Dedifferentiated amniotic fluid mesenchymal stem cell (primary cell): ENCODE measurements at regions not wholly inside any gene's neighbourhood (a gene's known extent, or its start where the extent isn't known, plus 50 kb on each side); places are given as distances from the start of the nearest gene placed in this dataset.

Experiments used
- DNase-seq: peaks from one replicate; pipeline ENCODE4 v3.0.0-alpha.2; 2016; ENCODE audit errors: extremely low spot score

DNA sequence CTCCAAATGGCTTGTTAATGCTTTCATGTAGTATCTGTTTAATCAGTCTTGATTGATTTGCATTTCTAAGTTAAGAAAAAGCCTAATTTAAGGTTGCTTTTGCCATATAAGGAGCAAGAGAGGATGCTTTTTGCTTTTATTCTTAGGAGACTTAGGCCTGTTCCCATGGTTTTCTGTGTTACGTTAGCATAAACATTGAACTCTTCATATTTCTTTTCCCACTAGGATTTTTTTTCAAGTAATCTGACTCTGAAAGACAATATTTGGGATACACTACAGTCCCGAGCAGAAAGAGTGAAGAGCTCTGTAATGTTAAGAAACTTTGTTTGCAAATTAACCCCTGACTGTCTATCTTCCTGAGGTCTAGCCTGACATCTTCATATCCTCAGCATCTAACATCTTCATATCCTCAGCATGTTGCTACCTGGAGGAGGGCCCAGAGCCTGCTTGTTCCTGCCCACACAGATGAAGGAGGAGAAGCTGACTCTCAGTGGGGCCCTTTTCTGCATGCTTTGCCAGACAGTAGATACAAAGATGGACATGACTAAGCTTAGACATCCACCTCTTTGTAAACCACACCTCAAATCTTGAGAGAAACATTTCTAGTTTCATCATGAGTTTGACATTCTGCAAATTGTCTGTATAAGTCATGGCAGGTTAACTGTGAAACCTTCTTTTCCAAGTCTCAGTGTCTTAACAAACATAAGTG is 86.2 kb upstream of the COL6A5 start:
- no peak for DNase-seq

DNA sequence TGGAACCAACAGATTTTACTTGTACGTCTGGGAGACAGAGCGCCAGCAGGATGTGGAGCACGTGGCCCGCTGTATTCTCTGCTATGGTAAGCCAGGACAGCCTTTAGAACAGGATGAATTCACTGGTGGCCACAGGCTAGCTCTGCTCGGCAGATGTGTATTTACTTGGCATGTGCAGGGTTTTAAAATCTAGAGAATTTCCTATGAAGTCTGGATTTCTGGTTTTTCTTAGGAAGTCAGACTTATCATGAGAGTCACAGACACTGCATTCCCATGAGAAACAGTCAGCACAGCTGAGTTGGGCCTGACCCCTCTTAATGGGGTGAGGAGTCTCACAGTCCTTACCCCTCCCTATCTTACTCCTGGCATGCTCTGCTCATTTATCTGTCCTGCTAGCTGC is 84.6 kb upstream of the COL6A5 start:
- DNase-seq = no peak

DNA sequence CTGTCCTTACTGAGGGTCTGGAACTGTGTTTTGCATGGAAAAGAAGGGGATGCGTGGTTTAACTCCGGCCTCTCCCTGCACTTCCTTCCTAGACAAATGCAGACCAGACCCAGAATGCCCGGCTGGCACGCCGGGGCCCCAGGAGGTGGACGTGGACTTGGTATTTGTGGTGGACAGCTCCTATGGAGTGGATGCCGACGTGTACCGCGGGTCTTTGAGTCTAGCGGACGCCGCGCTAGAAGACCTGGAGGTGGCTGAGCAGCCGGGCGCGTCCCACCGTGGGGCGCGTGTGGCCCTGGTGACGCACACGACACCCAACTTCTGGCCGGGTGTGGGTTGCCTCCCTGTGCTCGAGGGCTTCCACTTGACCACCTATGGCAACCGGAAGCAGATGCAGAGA is 81.8 kb upstream of the COL6A5 start:
- DNase-seq = no peak

DNA sequence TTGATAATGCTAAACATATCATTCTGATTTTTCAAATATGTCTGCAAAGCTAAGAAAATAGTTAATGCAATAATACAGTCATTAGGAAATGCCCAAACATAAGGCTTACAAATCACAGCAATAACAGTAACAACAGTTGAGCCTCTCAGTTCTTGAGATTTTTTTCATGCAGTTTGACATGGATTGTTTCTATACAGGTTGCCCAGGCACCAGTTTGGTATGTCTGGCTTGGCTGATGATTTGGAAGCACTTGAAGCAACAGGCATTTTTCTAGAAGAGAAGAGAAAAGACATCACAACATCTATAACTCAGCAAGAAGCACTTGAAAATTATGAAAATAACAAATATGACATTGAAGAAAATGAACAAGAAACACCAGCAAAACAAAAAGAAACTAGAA is 78.7 kb upstream of the COL6A5 start:
- no peak for DNase-seq

DNA sequence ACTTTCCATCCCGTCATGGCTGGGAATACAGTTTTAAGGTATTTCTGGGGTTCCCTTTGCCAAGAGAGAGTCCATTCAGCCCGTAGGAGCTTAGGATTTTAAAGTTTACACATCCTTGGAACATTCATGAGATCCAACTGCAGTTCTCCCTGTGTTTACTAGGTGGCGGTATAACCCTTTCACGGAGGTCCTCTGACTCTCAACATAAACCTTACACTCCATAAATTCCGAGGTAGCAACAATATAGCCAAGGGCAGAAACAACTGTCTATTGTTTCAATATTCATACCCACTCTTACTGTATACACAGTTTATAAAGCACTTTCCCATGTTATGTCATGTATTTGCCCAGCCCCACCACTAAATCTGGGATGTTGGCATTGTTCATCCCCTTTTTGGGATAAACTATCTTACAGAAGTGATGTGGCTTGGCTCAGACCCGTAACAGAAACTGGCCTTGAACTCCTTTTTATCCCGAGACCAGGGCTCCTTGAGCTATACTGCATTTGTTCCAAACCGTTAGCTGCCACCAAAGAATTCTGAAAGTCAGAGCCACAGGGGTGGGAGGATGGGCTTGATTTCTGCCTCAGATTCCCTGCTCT is 69.2 kb upstream of the COL6A5 start:
- peak; percentile 89 for DNase-seq

DNA sequence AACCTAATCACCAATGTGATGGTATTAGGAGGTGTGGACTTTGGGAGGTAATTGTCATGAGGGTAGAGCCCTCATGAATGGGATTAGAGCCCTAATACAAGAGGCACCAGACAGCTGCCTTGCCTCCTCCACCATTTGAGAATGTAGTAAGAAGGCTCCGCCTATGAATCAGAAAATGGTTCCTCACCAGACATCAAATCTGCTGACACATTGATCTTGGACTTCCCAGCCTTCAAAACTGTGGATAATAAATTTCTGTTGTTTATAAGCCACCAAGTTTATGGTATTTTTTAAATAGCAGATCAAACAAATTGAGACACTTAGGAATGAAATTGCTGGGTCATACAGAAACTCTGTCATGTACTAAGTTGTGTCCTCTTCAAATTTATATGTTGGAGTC is 56.8 kb upstream of the COL6A5 start:
- DNase-seq = no peak

DNA sequence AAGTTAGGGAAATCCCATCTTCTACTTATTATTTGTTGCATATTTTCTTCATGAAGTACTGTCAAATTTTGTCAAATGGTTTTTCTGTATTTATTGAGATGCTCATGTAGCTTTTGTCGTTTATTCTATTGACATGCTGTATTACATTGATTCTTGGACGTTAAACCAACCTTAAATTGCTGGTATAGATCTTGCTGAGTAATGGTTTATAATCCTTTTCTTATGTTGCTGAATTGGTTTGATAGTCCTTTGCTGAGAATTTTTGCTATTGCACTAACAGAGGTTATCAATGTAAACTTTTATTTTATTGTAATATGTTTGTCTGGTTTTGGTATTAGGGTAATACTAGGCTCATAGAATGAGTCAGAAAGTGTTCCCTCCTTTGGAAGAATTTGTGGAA is 54.3 kb upstream of the COL6A5 start:
- DNase-seq = no peak

DNA sequence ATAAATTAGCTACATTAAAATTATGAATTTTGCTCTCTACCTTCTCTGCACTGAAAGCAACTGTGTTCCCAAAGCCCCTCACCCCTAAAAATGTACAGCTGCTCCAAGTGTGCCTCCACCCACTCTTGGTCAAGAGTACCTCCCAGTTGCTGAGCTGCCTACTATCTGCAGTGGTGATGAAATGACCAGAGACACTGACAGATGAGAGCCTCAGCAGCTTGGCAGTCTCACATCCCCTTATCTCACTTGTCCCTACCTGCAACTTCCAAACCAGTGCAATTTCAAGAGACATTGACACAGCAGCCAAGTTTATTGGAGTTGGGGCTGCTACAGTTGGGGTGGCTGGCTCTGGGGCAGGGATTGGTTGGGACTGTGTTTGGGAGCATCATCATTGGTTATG is 52.2 kb upstream of the COL6A5 start:
- no peak for DNase-seq
